ENCODE measurements at regions not wholly inside any gene's neighbourhood (a gene's known extent, or its start where the extent isn't known, plus 50 kb on each side); places are given as distances from the start of the nearest gene placed in this dataset.

DNA sequence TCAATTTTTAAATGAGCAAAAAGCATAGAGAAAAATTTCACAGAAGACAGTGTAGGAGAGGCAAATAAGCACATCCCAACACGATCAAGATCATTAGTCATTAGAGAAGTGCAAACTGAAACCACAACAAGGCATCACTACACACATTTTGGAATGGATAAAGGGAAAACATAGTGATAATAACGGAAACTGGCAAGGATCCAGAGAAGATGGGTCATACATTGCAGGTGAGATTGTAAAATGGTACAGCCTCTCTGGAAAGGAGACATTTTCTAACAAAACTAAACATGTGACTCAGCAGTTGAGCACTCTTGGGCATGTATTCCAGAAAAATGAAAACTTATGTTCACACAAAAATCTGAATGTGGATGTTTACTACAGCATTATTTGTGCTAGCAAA, 98.3 kb upstream of the TMEM17 start:
- WGBS (ENCODE audit: insufficient coverage, insufficient replicate concordance, low lambda C conversion rate, missing lambda C conversion rate) = 2% methylated on average over 2 of the region's 2 CpGs
- POLR2A ChIA-PET = no interaction called here
- BruUV-seq (replicated peaks) = no TSS peak
- Histone ChIP-seq H3K9me3 (replicated peaks; ENCODE audit: control insufficient read depth, insufficient read depth, low read length) (no peaks in the 10 kb centered on the region; the same call in 2 of the 3 replicates), H3K79me2 (ENCODE audit: control insufficient read depth, insufficient read depth, low read length) (no peaks in the 10 kb centered on the region), H3K27me3 (replicated peaks in 1 of 2; ENCODE audit: control insufficient read depth in 2 of 2, insufficient read depth in 2 of 2, low read length in 1 of 2) (no peaks in the 10 kb centered on the region), H3K27ac (ENCODE audit: control insufficient read depth, insufficient read depth) (no peak overlapping the region), H3K9ac (ENCODE audit: control insufficient read depth, insufficient read depth, low read length) (no peak overlapping the region), H3K36me3 (ENCODE audit: control insufficient read depth in 2 of 2, insufficient read depth in 2 of 2, low read length in 1 of 2) (no peaks in the 10 kb centered on the region), H3K4me3 (no peak overlapping the region), H2AFZ (ENCODE audit: control insufficient read depth, low read depth, low read length) (no peak overlapping the region), H3K4me2 (ENCODE audit: control insufficient read depth, insufficient read depth) (no peak overlapping the region), H4K20me1 (ENCODE audit: control insufficient read depth, insufficient read depth) (no peaks in the 10 kb centered on the region), H3K4me1 (ENCODE audit: control insufficient read depth, insufficient read depth, low read length) (no peaks in the 10 kb centered on the region; the same call in 1 of the 2 replicates)
- SMC1A ChIA-PET (ENCODE audit: uncharacterized antibody, unreplicated experiment) = interaction anchor here (1.3 kb wide), 1 partner anchor 171 kb away, joined by 3 read pairs; no protein-coding TSS in a partner anchor
- peak; percentile 21; the same call in 1 of the 3 replicates for ATAC-seq
- intact Hi-C loops (cut with micrococcal nuclease; ENCODE audit: unreplicated experiment) (no loop called here), in situ Hi-C loops (cut with MboI) (no loop called here)
- TF ChIP-seq, protein P1, sequence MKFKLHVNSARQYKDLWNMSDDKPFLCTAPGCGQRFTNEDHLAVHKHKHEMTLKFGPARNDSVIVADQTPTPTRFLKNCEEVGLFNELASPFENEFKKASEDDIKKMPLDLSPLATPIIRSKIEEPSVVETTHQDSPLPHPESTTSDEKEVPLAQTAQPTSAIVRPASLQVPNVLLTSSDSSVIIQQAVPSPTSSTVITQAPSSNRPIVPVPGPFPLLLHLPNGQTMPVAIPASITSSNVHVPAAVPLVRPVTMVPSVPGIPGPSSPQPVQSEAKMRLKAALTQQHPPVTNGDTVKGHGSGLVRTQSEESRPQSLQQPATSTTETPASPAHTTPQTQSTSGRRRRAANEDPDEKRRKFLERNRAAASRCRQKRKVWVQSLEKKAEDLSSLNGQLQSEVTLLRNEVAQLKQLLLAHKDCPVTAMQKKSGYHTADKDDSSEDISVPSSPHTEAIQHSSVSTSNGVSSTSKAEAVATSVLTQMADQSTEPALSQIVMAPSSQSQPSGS (IDR thresholded peaks at IDR 0.05; ENCODE audit: low read length) = 0 out of 2 replicates have a peak, but pooled peaks have one; percentile 30
- no peak for TF ChIP-seq RELA (IDR thresholded peaks at IDR 0.05; ENCODE audit: borderline replicate concordance, partially characterized antibody)
- TF ChIP-seq JUNB (IDR thresholded peaks at IDR 0.05) = peak; percentile 60
- TF ChIP-seq EED (IDR thresholded peaks at IDR 0.05; ENCODE audit: low read depth) = peak; percentile 33; the same call in 1 of the 2 replicates
- TF ChIP-seq IKZF1 (conservative IDR thresholded peaks at IDR 0.05) = peak; percentile 29; the same call in 1 of the 2 replicates
- TF ChIP-seq ZSCAN29 (IDR thresholded peaks at IDR 0.05) = no peak
- TF ChIP-seq NFIC (IDR thresholded peaks at IDR 0.05; ENCODE audit: low read depth, low read length) = peak; percentile 30; the same call in 1 of the 2 replicates
- TF ChIP-seq RUNX3 (IDR thresholded peaks at IDR 0.05; ENCODE audit: low read length) = peak; percentile 79
- TF ChIP-seq MTA2 (IDR thresholded peaks at IDR 0.05; ENCODE audit: low read depth) = no peak
- CTCF ChIA-PET = interaction anchor here (0.7 to 1.1 kb wide), 2 partner anchors 12 to 117 kb away, joined by 3 to 5 read pairs; no protein-coding TSS in a partner anchor
- no peak for DNase-seq (ENCODE audit: low read depth, low spot score)
- FAIRE-seq = no peak
- RAD21 ChIA-PET (ENCODE audit: unreplicated experiment) = interaction anchor here (1.4 kb wide), 1 partner anchor 171 kb away, joined by 3 read pairs; no protein-coding TSS in a partner anchor

All from GM12878 (cell line).